Calu3 (cell line): ENCODE measurements at regions not wholly inside any gene's neighbourhood (a gene's known extent, or its start where the extent isn't known, plus 50 kb on each side); places are given as distances from the start of the nearest gene placed in this dataset.

Source experiments
- BruUV-seq: library from RNA; stranded (reverse); fragments of 400-500 nt; replicated peaks from 2 replicates; lab custom pipeline; 2021; lab: Mats Ljungman, UMichigan
- CTCF ChIA-PET: fragments of 300-600 bp; sonication (Branson Sonifier 250); formaldehyde crosslinking; loops from one replicate; lab custom pipeline; 2022; ENCODE audit warnings: antibody characterized with exemption; lab: Charles Lee
- DNase-seq: peaks from one replicate; pipeline ENCODE4 v3.0.0; 2022
- H3K27ac Mint-ChIP-seq: one replicate; pipeline ENCODE4 v1.8.0; 2022; ENCODE audit warnings: mixed read lengths; ENCODE audit not compliant: unreplicated experiment
- H3K27me3 Mint-ChIP-seq: one replicate; pipeline ENCODE4 v1.8.0; 2022; ENCODE audit warnings: mixed read lengths; ENCODE audit not compliant: unreplicated experiment
- H3K36me3 Mint-ChIP-seq: one replicate; pipeline ENCODE4 v1.8.0; 2022; ENCODE audit warnings: mild to moderate bottlenecking, moderate library complexity, mixed read lengths; ENCODE audit not compliant: insufficient read depth, unreplicated experiment
- H3K4me1 Mint-ChIP-seq: one replicate; pipeline ENCODE4 v1.8.0; 2022; ENCODE audit warnings: mild to moderate bottlenecking, low read depth, mixed read lengths; ENCODE audit not compliant: unreplicated experiment
- H3K4me3 Mint-ChIP-seq: one replicate; pipeline ENCODE4 v1.8.0; 2022; ENCODE audit warnings: mild to moderate bottlenecking, low read depth, moderate library complexity, mixed read lengths; ENCODE audit not compliant: unreplicated experiment
- H3K9me3 Mint-ChIP-seq: one replicate; pipeline ENCODE4 v1.8.0; 2022; ENCODE audit warnings: low read depth, mixed read lengths; ENCODE audit not compliant: unreplicated experiment
- intact Hi-C: fragments of 100-400 bp; cut with micrococcal nuclease; formaldehyde crosslinking; loops from one replicate; pipeline ENCODE4 v1.10.0; 2022; ENCODE audit not compliant: unreplicated experiment
- TF ChIP-seq, protein P1 (sequence below): fragments of 200-600 bp; IDR thresholded peaks from one replicate; pipeline ENCODE4 v1.8.0; 2022; ENCODE audit warnings: antibody characterized with exemption; ENCODE audit not compliant: unreplicated experiment

DNA sequence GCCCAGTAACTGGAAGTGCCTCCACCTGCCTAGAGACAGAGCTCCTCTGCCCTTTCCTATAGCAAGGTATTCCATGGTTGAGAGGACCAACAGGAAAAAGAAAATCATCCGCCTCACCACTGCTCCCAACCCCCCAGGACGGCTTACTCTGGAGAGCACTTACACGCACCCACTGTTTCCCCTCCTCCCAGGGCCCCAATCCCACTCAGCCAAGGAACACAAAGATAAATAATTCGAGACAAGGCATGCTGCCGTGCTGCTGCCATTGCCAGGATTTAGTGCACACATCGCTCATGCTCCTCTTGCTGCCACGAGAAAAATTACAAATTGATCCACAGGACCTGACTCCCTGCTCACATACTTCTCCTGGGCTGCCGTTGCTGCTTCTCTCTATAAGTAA, 516.6 kb downstream of the BUD13 start:
- intact Hi-C loops, result no loop called here
- no peak for DNase-seq
- H3K27ac Mint-ChIP-seq, result no peak overlapping the region
- no TSS peak for BruUV-seq
- TF ChIP-seq, protein P1, sequence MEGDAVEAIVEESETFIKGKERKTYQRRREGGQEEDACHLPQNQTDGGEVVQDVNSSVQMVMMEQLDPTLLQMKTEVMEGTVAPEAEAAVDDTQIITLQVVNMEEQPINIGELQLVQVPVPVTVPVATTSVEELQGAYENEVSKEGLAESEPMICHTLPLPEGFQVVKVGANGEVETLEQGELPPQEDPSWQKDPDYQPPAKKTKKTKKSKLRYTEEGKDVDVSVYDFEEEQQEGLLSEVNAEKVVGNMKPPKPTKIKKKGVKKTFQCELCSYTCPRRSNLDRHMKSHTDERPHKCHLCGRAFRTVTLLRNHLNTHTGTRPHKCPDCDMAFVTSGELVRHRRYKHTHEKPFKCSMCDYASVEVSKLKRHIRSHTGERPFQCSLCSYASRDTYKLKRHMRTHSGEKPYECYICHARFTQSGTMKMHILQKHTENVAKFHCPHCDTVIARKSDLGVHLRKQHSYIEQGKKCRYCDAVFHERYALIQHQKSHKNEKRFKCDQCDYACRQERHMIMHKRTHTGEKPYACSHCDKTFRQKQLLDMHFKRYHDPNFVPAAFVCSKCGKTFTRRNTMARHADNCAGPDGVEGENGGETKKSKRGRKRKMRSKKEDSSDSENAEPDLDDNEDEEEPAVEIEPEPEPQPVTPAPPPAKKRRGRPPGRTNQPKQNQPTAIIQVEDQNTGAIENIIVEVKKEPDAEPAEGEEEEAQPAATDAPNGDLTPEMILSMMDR, result no peak
- peaks cover 46% of the 10 kb centered on the region for H3K27me3 Mint-ChIP-seq
- H3K36me3 Mint-ChIP-seq, result no peaks in the 10 kb centered on the region
- CTCF ChIA-PET, result no interaction called here
- no peak overlapping the region for H3K4me3 Mint-ChIP-seq
- H3K9me3 Mint-ChIP-seq, result no peaks in the 10 kb centered on the region
- no peaks in the 10 kb centered on the region for H3K4me1 Mint-ChIP-seq

DNA sequence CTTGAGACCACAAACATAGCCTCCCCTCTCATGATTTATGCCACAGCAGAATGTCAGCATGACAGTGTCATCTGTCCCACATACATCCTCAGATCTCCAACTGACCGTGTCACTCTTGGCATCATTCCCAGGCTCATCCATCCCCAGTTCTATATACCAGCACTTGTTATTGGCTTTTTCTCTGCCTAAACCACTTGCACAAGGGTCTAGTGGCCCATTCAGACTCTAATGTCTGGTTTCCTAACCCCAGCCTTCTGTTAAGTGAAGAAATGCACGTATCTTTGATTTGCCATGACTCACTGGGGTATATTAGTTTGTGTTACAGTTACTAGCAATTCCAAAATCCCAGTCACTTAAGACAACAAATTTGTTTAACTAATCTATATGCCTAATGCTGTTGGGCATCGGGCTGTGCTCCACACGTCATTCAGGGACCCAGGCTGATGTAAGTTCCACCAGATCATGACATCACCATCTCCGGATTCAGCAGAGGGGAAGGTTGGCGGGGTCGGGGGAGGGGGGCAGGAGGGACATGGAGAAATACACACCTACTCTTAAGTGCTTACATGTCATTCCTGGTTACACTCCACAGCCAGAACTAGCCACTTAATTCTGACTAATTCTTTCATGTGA, 517.4 kb downstream of the BUD13 start:
- TF ChIP-seq, protein P1, result no peak
- H3K9me3 Mint-ChIP-seq, result no peaks in the 10 kb centered on the region
- H3K27me3 Mint-ChIP-seq, result peaks cover 46% of the 10 kb centered on the region
- no peaks in the 10 kb centered on the region for H3K4me1 Mint-ChIP-seq
- H3K36me3 Mint-ChIP-seq, result no peaks in the 10 kb centered on the region
- H3K4me3 Mint-ChIP-seq, result no peak overlapping the region
- no TSS peak for BruUV-seq
- intact Hi-C loops, result no loop called here
- CTCF ChIA-PET, result no interaction called here
- H3K27ac Mint-ChIP-seq, result no peak overlapping the region
- no peak for DNase-seq

DNA sequence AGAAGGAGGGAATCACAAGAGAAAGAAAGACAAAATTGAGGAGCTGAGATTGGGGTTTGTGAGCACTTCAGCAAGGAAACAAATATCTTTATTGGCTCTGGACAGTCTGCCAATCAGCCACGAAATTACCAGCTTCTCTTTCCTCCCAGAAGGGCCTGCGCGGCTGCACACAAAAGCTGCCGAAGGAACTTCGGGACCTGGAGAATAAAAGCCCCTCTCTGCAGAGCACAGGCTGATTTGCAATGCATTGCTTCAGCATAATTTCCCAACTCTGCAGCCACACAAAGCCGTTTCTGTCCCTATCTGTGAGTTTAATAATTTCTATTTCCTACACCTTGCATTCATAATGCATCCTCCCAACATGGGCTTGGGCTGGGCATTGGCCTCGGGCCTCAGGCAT, 522.6 kb downstream of the BUD13 start:
- DNase-seq, result no peak
- no peaks in the 10 kb centered on the region for H3K4me1 Mint-ChIP-seq
- TF ChIP-seq, protein P1, result no peak
- no peaks in the 10 kb centered on the region for H3K9me3 Mint-ChIP-seq
- BruUV-seq, result no TSS peak
- H3K4me3 Mint-ChIP-seq, result no peak overlapping the region
- H3K36me3 Mint-ChIP-seq, result no peaks in the 10 kb centered on the region
- H3K27me3 Mint-ChIP-seq, result peaks cover 32% of the 10 kb centered on the region
- CTCF ChIA-PET, result no interaction called here
- intact Hi-C loops, result no loop called here
- H3K27ac Mint-ChIP-seq, result no peak overlapping the region

DNA sequence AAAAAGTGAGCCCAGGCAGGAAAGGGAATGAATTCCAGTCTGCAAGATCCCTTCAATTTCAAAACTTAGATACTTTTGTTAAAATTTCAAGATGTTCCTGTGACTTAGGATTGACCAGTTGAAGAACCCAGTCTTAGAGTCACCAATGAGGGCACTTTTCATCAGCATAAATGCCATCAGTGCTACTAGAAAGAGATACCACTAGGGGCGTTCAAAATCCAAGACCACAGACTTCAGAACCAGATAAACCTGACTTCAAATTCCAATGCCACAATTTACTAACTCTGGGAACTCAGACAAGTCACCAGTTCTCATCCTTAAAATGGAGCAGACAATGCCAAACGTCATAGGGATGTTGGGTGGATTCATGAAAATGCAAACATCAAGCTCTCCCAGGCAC, 523.2 kb downstream of the BUD13 start:
- Mint-ChIP-seq H3K4me3 (no peak overlapping the region), H3K9me3 (no peaks in the 10 kb centered on the region), H3K36me3 (no peaks in the 10 kb centered on the region), H3K27me3 (peaks cover 38% of the 10 kb centered on the region), H3K4me1 (no peaks in the 10 kb centered on the region), H3K27ac (no peak overlapping the region)
- CTCF ChIA-PET, result no interaction called here
- intact Hi-C loops, result no loop called here
- BruUV-seq, result no TSS peak
- no peak for DNase-seq
- TF ChIP-seq, protein P1, result no peak
